Loucy (cell line): ENCODE measurements at regions not wholly inside any gene's neighbourhood (a gene's known extent, or its start where the extent isn't known, plus 50 kb on each side); places are given as distances from the start of the nearest gene placed in this dataset.

Experiments
- H2AFZ ChIP-seq: fragments of 200-600 bp; sonication (generic); 2 replicates; pipeline ENCODE4 v1.6.0; 2016; ENCODE audit warnings: antibody characterized with exemption, mild to moderate bottlenecking, low read length, moderate library complexity
- H3F3A ChIP-seq: fragments of 200-600 bp; 2 replicates; pipeline ENCODE4 v1.6.0; 2016; ENCODE audit warnings: antibody characterized with exemption, low read depth, mild to moderate bottlenecking
- H3K27me3 ChIP-seq: fragments of 200-600 bp; sonication (generic); 2 replicates; pipeline ENCODE4 v1.6.1; 2014; ENCODE audit warnings: low read length, mild to moderate bottlenecking; ENCODE audit not compliant: insufficient read depth, poor library complexity, severe bottlenecking
- H3K36me3 ChIP-seq: fragments of 200-600 bp; sonication (generic); 2 replicates; pipeline ENCODE4 v1.6.1; 2016; ENCODE audit warnings: low read length; ENCODE audit not compliant: insufficient read depth
- H3K4me1 ChIP-seq: fragments of 200-600 bp; sonication (generic); 2 replicates; pipeline ENCODE4 v1.5.1; 2014; ENCODE audit warnings: low read length, mild to moderate bottlenecking; ENCODE audit not compliant: insufficient read depth, poor library complexity, severe bottlenecking
- H3K4me2 ChIP-seq: fragments of 200-600 bp; sonication (generic); 2 replicates; pipeline ENCODE4 v1.6.0; 2014; ENCODE audit warnings: antibody characterized with exemption, low read length, low read depth, mild to moderate bottlenecking; ENCODE audit not compliant: poor library complexity, severe bottlenecking
- H3K4me3 ChIP-seq: fragments of 200-600 bp; sonication (generic); 2 replicates; pipeline ENCODE4 v1.5.1; 2014; ENCODE audit warnings: low read length, mild to moderate bottlenecking, mixed read lengths; ENCODE audit not compliant: poor library complexity, severe bottlenecking
- H3K79me2 ChIP-seq: fragments of 200-600 bp; sonication (generic); 2 replicates; pipeline ENCODE4 v1.6.1; 2014; ENCODE audit warnings: low read length; ENCODE audit not compliant: insufficient read depth
- H3K9ac ChIP-seq: fragments of 200-600 bp; sonication (generic); 2 replicates; pipeline ENCODE4 v1.6.0; 2014; ENCODE audit warnings: mild to moderate bottlenecking, low read depth, low read length, moderate library complexity; ENCODE audit not compliant: poor library complexity, severe bottlenecking
- H3K9me2 ChIP-seq: fragments of 200-600 bp; sonication (generic); replicated peaks from 2 replicates; pipeline ENCODE4 v1.6.1; 2016; ENCODE audit warnings: low read depth, low read length, mixed read lengths
- H3K9me3 ChIP-seq: fragments of 200-600 bp; sonication (generic); 2 replicates; pipeline ENCODE4 v1.6.1; 2014; ENCODE audit warnings: mild to moderate bottlenecking, antibody characterized with exemption, low read length, low read depth; ENCODE audit not compliant: insufficient read depth
- H4K20me1 ChIP-seq: fragments of 200-600 bp; sonication (generic); 2 replicates; pipeline ENCODE4 v1.6.0; 2014; ENCODE audit warnings: antibody characterized with exemption, low read length, mild to moderate bottlenecking; ENCODE audit not compliant: insufficient read depth, poor library complexity, severe bottlenecking
- EZH2phosphoT487 ChIP-seq: fragments of 200-600 bp; IDR thresholded peaks from 2 replicates; pipeline ENCODE4 v1.6.1; 2018; ENCODE audit warnings: antibody characterized with exemption, mild to moderate bottlenecking, moderate library complexity, borderline replicate concordance
- TF ChIP-seq, protein P1 (sequence below): fragments of 200-600 bp; sonication (generic); conservative IDR thresholded peaks from 2 replicates; pipeline ENCODE4 v1.5.1; 2014; ENCODE audit warnings: mild to moderate bottlenecking, antibody characterized with exemption, low read length

DNA sequence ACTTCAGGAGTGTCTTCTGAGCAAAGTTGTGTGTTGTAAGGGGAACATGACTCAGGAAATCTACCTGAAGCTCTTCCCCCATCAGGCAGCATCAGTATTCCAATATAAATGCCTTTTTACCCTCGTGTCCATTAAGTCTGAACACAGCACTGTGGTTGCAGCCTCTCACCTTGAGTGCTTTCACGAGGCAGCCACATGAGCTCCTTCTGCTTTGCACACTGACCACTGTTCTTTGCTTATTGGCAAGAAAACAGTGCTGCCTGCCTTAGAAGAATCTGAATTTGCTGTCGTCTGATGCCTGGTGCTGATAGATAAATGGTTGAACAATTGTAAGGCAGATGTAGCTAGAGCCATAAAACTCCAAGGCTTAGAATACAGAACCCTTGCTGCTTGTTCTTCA lies 139.6 kb upstream of the WDR1 start:
- Histone ChIP-seq H3K9me2 (no peaks in the 10 kb centered on the region), H3K9ac (no peak overlapping the region), H3K79me2 (no peaks in the 10 kb centered on the region), H2AFZ (no peak overlapping the region), H4K20me1 (no peaks in the 10 kb centered on the region), H3K4me1 (no peaks in the 10 kb centered on the region), H3K4me2 (no peak overlapping the region), H3F3A (no peaks in the 10 kb centered on the region), H3K9me3 (no peaks in the 10 kb centered on the region), H3K36me3 (no peaks in the 10 kb centered on the region), H3K4me3 (no peak overlapping the region), H3K27me3 (no peaks in the 10 kb centered on the region)
- TF ChIP-seq EZH2phosphoT487, result no peak
- TF ChIP-seq, protein P1, sequence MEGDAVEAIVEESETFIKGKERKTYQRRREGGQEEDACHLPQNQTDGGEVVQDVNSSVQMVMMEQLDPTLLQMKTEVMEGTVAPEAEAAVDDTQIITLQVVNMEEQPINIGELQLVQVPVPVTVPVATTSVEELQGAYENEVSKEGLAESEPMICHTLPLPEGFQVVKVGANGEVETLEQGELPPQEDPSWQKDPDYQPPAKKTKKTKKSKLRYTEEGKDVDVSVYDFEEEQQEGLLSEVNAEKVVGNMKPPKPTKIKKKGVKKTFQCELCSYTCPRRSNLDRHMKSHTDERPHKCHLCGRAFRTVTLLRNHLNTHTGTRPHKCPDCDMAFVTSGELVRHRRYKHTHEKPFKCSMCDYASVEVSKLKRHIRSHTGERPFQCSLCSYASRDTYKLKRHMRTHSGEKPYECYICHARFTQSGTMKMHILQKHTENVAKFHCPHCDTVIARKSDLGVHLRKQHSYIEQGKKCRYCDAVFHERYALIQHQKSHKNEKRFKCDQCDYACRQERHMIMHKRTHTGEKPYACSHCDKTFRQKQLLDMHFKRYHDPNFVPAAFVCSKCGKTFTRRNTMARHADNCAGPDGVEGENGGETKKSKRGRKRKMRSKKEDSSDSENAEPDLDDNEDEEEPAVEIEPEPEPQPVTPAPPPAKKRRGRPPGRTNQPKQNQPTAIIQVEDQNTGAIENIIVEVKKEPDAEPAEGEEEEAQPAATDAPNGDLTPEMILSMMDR, result no peak

DNA sequence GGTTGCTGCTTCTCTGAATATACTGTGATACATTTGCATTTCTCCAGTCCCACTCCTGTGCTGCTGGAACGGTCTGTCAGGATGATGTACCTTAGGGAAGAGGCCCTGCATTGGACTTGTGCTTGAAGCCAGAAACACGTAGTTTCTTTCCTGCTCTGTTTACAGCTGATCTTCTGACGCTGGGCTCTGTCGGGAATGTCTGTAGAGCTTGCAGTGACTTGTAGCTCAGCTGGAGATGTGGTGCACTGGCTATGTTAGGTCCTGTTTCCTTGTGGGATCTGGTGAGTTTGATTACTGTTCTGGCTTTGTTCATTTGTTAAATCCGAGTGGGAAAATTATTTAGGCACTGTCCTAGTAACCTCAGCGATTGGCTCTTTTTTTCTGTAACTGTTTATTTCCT lies 137.2 kb upstream of the WDR1 start:
- Histone ChIP-seq H2AFZ (no peak overlapping the region), H3K4me1 (no peaks in the 10 kb centered on the region), H3K9me2 (no peaks in the 10 kb centered on the region), H3K79me2 (no peaks in the 10 kb centered on the region), H3K4me2 (no peak overlapping the region), H3F3A (no peaks in the 10 kb centered on the region), H3K27me3 (no peaks in the 10 kb centered on the region), H3K9me3 (no peaks in the 10 kb centered on the region), H3K9ac (no peak overlapping the region), H4K20me1 (no peaks in the 10 kb centered on the region), H3K4me3 (no peak overlapping the region), H3K36me3 (no peaks in the 10 kb centered on the region)
- no peak for TF ChIP-seq EZH2phosphoT487
- TF ChIP-seq, protein P1, result no peak

DNA sequence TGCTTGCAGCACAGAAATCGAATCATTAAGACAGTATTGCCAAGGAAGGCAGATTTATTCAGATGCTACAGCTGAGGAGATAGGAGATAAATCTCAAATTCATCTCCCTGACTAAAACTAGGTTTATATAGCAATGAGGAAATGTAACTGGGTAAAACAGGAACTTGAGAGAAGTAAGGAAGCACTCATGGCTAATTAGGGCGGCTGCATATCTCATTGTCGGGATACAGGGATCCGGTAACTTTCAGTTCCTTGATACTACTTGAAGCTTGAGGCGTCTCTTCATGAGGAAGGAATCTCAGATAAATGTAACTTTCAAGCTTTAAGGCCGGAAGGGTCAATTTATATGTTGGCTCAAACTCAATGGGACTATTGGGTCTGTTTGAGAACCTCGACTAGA lies 129.2 kb upstream of the WDR1 start:
- no peaks in the 10 kb centered on the region for H3K36me3 ChIP-seq
- H3K4me3 ChIP-seq, result no peak overlapping the region
- H2AFZ ChIP-seq, result no peak overlapping the region
- H3K79me2 ChIP-seq, result no peaks in the 10 kb centered on the region
- no peaks in the 10 kb centered on the region for H4K20me1 ChIP-seq
- H3F3A ChIP-seq, result no peaks in the 10 kb centered on the region
- no peaks in the 10 kb centered on the region for H3K4me1 ChIP-seq
- no peak overlapping the region for H3K9ac ChIP-seq
- H3K9me3 ChIP-seq, result no peaks in the 10 kb centered on the region
- no peaks in the 10 kb centered on the region for H3K27me3 ChIP-seq
- TF ChIP-seq EZH2phosphoT487, result no peak
- TF ChIP-seq, protein P1, result no peak
- H3K4me2 ChIP-seq, result no peak overlapping the region
- H3K9me2 ChIP-seq, result no peaks in the 10 kb centered on the region
